Motor neuron (in vitro differentiated cells): ENCODE measurements at regions not wholly inside any gene's neighbourhood (a gene's known extent, or its start where the extent isn't known, plus 50 kb on each side); places are given as distances from the start of the nearest gene placed in this dataset.
"Not testable (repeated sequence)": the region's sequence is repeated elsewhere in the genome, so short reads cannot be mapped to it uniquely, and the experiment has no call there.

Experiments
- ATAC-seq, 8 experiments: fragments of 200-7000 bp; cut with Tn5 transposase; replicated peaks in 6 of 8; 2 replicates each; pipeline ENCODE4 v1.8.0; 2021; ENCODE audit warnings: mild to moderate bottlenecking in 8 of 8, moderate library complexity in 8 of 8
- H3K27ac ChIP-seq, 2 donors: fragments of 250-450 bp; sonication (Bioruptor Pico); 2 replicates each; pipeline ENCODE4 v1.9.0; 2021; ENCODE audit warnings: antibody characterized with exemption in 2 of 2, mild to moderate bottlenecking in 2 of 2, moderate library complexity in 1 of 2
- H3K4me1 ChIP-seq, 2 donors: fragments of 250-450 bp; sonication (Bioruptor Pico); replicated peaks in 1 of 2; 2 replicates each; pipeline ENCODE4 v1.6.1; 2021; ENCODE audit warnings: antibody characterized with exemption in 2 of 2, mild to moderate bottlenecking in 2 of 2, moderate library complexity in 1 of 2
- H3K4me3 ChIP-seq, 5 donors: fragments of 250-450 bp; sonication (Bioruptor Pico); 2 replicates each; pipeline ENCODE4 v1.9.0; 2021; ENCODE audit warnings: antibody characterized with exemption in 5 of 5, mild to moderate bottlenecking in 5 of 5, moderate library complexity in 4 of 5
- WGBS, 10 experiments: fragments of 450-650 bp; shearing (Covaris generic); methylation state at CpG; one replicate each; pipeline ENCODE4 v1.0.0; 2022; 5-methylcytosine and 5-hydroxymethylcytosine counted together
- in situ Hi-C, 9 experiments: fragments of 400-800 bp; cut with MboI; loops; one replicate each; pipeline ENCODE4 v1.15.0; 2021; ENCODE audit warnings: low sequenced_read_pairs in 9 of 9, low pct_unique_long_range_greater_than_20kb in 2 of 9; ENCODE audit not compliant: unreplicated experiment in 9 of 9

DNA sequence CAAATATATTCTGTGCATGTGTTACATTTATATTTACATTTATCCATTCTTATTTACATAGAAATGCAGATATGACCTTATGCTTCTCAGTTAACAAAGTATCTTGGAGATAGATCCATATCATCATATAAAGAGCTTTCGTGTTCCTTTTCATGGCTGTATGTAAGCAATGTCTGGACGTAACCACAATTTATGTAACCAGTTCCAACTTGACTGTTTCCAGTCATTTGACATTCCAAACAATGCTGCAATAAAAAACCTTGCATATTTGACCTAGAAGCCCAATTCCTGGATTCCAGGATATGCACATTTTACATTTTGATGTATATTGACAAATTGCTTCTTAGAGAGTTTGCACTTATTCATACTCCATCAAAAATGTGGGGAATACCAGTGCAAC lies 113.7 kb upstream of the F13A1 start:
- peak in 3 of 8 experiments; percentile 36 to 87 (median 63) for ATAC-seq
- Histone ChIP-seq H3K27ac (no peak overlapping the region), H3K4me3 (no peak overlapping the region), H3K4me1 (no peaks in the 10 kb centered on the region)
- in situ Hi-C loops = no loop called here
- 0 to 96% (median 70%) methylated on average over 1 to 2 of the region's 2 CpGs; no CpG with 5 or more reads in 2 of the 10 experiments for WGBS, 10 experiments

DNA sequence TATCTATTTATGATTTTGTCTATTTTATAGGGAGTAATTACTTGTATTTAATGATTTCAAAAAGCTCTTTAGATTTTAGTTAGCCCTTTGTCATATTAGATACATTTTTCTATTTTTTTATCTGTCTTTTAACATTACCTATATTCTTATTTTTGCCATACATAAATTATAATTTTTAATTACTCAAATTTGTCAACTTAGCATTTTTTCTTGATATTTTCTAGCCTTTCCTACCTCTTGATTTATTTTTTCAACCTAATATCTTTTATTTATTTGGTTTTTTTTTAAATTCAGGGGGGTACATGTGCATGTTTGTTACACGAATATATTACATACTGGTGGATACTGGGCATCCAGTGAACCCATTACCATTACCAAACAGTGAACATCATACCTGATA lies 114.3 kb upstream of the F13A1 start:
- Histone ChIP-seq H3K4me1 (no peaks in the 10 kb centered on the region), H3K27ac (no peak overlapping the region), H3K4me3 (no peak overlapping the region)
- WGBS, 10 experiments = 0 to 83% (median 71%) methylated on average over 1 of the region's 1 CpG; no CpG with 5 or more reads in 3 of the 10 experiments
- in situ Hi-C loops = no loop called here
- no peak for ATAC-seq

DNA sequence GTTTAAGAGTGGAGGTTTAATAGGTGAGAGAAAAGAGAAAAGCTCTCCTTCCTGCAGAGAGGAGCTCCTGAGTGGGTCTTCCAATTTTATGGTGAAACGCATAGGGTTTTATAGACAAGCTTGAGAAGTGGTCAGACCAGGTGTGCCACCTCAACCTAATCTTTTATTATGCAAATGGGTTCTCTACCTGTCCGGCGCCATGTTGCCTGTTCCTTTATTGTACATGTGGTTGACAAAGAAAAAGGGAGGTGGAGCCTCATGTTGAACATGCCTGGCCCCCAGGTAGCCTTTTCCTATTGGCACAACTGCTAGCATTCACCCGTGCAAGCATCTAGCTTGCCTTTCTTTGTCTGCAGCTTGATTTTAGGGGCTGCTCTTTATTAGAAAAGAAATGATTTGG lies 115.9 kb upstream of the F13A1 start:
- Histone ChIP-seq H3K27ac (no peak overlapping the region), H3K4me3 (no peak overlapping the region), H3K4me1 (no peaks in the 10 kb centered on the region)
- ATAC-seq = no peak
- WGBS, 10 experiments = 34 to 100% (median 87%) methylated on average over 1 to 3 of the region's 4 CpGs; no CpG with 5 or more reads in 5 of the 10 experiments
- in situ Hi-C loops = no loop called here

DNA sequence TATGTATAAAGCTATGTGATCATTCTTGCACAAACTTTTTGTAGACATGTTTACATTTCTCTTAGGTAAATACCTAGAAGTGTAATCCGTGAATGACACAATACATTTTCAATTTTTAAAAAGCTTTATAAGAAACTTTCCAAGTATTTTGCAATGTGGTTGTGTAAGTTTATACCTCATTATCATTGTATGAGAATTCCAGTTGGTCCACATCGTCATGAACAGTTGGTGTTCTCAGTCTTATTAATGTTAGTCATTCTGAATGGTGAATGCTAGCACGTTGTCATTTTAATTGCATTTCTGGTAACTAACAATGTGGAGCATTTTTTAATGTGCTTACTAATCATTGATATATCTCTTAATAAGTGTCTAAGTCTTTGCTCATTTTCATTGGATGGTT lies 116.5 kb upstream of the F13A1 start:
- Histone ChIP-seq H3K4me3 (no peak overlapping the region), H3K27ac (no peak overlapping the region), H3K4me1 (no peaks in the 10 kb centered on the region)
- in situ Hi-C loops = no loop called here
- no peak for ATAC-seq
- WGBS, 10 experiments = 0 to 68% (median 29%) methylated on average over 1 to 3 of the region's 3 CpGs; no CpG with 5 or more reads in 1 of the 10 experiments

DNA sequence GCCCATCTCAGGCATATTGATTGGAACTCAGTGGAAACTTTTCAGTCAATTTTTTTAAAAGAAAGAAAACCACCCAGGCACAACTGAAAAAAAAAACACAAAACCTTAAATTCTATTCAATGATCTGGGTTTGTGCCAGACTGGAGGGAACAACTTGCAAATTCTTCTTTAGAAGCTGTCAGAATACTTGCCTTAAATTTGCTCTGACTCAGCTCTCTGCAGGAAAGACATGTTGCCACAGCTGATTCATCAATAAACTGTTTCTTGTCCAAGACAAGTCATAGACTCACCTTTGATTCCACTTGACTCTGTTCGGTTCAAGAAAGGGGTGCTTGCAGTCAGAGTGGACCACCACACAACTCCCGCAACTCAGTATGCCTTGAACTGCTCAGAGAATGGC lies 117.8 kb upstream of the F13A1 start:
- WGBS, 10 experiments = 43 to 100% (median 67%) methylated on average over 1 to 2 of the region's 2 CpGs; no CpG with 5 or more reads in 3 of the 10 experiments
- no peak overlapping the region for H3K4me3 ChIP-seq
- ATAC-seq = no peak

DNA sequence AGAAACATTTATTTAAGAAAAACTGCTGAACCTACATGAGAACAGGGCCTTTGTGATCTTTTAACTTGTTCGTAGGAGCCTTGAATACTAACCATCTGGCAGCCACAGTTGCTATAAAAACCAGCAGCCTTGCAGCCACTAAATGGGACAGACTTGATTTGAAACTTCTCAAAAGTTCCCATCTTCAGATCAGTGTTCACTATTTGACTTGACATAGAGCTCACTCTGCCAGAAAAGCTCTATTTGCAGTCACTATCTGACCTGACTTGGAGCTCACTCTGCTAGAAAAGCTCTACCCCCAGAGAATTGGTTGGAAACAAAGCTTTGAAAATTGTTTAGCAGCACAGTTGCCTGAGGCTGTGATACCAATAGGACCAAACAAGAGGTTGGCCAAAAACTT lies 119.3 kb upstream of the F13A1 start:
- Histone ChIP-seq H3K4me3 (no peak overlapping the region), H3K4me1 (no peaks in the 10 kb centered on the region), H3K27ac (no peak overlapping the region)
- WGBS, 10 experiments = 0 to 50% (median 29%) methylated on average over 1 of the region's 1 CpG; no CpG with 5 or more reads in 3 of the 10 experiments
- in situ Hi-C loops = no loop called here
- no peak for ATAC-seq

More for the DNA sequence above, 117.8 kb upstream of the F13A1 start:
- H3K27ac ChIP-seq = no peak overlapping the region
- in situ Hi-C loops = no loop called here
- no peaks in the 10 kb centered on the region for H3K4me1 ChIP-seq

DNA sequence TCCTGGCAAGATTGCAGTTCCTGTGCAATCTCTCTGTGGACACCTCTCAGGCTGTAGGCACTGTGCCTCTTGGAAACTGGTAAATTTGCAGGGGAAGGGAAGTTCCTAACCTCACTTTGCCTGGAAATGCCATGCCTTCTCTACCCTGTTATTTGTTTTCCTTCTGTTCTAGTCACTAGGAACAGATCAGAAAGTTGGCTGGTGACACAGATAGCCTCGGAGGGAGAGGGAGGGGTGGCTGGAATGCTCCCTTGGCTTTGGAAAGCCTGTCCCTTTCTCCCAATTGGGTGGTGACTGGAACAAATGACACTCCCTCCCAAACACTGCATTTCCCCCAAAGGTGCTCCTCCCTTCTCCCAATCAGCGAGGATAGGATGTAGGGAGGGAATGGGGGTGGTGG lies 131.5 kb upstream of the F13A1 start:
- in situ Hi-C loops = no loop called here
- Histone ChIP-seq H3K4me1 (no peaks in the 10 kb centered on the region), H3K27ac (no peak overlapping the region), H3K4me3 (no peak overlapping the region)
- 0 to 60% (median 46%) methylated on average over 1 to 2 of the region's 2 CpGs; no CpG with 5 or more reads in 6 of the 10 experiments for WGBS, 10 experiments
- ATAC-seq = peak in 2 of 8 experiments; percentile 31 to 53

DNA sequence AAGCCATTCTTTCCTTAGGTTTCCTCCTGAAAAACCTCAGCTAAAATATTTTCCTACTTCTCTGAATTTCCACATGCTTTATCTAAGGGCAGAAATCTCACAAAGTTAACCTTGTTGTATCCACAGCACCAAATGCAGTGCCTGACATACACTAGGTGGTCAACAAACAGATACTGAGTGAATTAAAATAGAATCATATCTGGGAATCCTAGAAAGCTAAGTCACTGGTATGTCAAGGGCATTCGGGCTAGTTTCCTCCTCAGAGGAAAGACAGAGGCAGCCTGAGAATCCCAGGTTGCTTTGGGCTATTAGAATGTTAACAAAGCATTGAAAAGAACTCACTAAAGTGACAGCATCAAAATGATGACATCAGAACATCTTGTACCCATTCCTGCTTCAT lies 132.7 kb upstream of the F13A1 start:
- ATAC-seq = no peak
- 0 to 100% (median 76%) methylated on average over 1 of the region's 1 CpG; no CpG with 5 or more reads in 2 of the 10 experiments for WGBS, 10 experiments
- no peaks in the 10 kb centered on the region for H3K4me1 ChIP-seq
- H3K4me3 ChIP-seq = no peak overlapping the region
- H3K27ac ChIP-seq = no peak overlapping the region
- in situ Hi-C loops = no loop called here

DNA sequence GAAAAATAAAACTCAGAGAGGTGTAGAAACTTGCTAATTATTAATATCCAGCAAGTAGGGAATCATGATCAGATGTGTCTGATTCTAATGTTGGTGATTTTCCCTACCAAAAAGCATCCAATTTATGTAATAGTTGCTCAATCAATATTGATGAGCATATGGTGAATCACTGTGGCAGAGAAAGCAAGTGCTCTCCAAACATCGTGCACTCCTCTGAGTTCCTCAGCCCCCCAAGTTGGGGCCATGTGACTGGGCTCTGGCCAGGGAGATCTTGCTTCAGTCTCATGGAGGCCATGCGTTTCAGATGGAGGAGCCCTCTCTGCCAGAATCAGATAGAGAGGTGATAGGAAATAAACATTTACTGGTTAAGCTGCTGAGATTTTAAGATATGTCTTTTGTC lies 133.2 kb upstream of the LY86 start:
- no peak for ATAC-seq
- WGBS, 10 experiments = 0 to 93% (median 63%) methylated on average over 1 to 2 of the region's 2 CpGs; no CpG with 5 or more reads in 3 of the 10 experiments
- H3K4me3 ChIP-seq = no peak overlapping the region
- in situ Hi-C loops = no loop called here
- H3K4me1 ChIP-seq = no peaks in the 10 kb centered on the region
- H3K27ac ChIP-seq = no peak overlapping the region

DNA sequence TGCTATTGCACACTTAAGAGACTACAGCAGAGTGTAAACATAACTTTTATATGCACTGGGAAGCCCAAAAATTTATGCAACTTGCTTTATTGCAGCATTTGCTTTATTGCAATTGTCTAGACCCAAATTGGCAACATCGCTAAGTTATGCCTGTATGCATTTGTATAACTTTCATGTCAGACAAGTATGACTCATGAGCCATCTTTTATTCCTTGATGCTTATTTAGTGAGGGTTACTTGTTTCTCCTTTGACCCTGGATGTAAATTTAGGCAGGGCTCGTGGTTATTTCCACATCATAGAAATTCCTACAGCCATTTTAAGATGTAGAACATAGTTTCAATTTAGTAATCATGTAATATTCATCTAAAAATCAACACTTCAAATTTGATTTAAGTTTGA lies 130.3 kb upstream of the LY86 start:
- no peak overlapping the region for H3K4me3 ChIP-seq
- WGBS, 10 experiments = 0 to 100% (median 6%) methylated on average over 1 to 2 of the region's 2 CpGs; no CpG with 5 or more reads in 1 of the 10 experiments
- peak in 1 of 8 experiments; percentile 43 for ATAC-seq
- no peaks in the 10 kb centered on the region for H3K4me1 ChIP-seq
- H3K27ac ChIP-seq = no peak overlapping the region
- in situ Hi-C loops = no loop called here

DNA sequence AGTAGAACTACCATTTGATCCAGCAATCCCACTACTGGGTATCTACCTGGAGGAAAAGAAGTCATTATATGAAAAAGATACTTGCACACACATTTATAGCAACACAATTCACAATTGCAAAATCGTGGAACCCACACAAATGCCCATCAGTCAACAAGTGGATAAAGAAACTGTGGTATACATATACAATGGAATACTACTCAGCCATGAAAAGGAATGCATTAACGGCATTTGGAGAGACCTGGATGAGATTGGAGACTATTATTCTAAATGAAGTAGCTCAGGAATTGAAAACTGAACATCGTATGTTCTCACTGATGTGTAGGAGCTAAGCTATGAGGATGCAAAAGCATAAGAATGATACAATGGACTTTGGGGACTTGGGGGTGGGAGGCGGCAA lies 128.6 kb upstream of the LY86 start:
- H3K4me3 ChIP-seq, H3K4me1 ChIP-seq, H3K27ac ChIP-seq, ATAC-seq, in situ Hi-C loops: not testable (repeated sequence)
- 15 to 100% (median 55%) methylated on average over 2 to 4 of the region's 4 CpGs for WGBS, 10 experiments

DNA sequence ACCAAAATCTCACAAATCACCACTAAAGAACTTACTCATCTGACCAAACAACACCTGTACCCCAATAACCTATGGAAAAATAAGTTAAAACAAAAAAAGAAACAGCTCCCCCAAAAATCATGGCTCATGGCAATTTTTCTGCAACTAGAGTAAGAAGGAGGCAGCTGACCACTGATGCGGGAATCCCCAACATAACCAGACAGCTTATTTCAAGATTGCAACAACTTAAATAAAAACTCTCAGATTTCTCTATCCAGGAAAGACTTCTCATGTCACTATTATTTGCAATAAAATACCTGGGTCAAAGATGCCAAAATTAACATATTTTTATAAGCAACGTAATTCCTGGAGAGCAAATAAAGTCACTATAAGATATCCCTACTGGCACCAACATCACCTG lies 128.1 kb upstream of the LY86 start:
- ATAC-seq = no peak
- Histone ChIP-seq H3K4me3 (no peak overlapping the region), H3K4me1 (no peaks in the 10 kb centered on the region), H3K27ac (no peak overlapping the region)
- in situ Hi-C loops = no loop called here
- WGBS, 10 experiments = 14 to 100% (median 84%) methylated on average over 1 to 2 of the region's 2 CpGs

DNA sequence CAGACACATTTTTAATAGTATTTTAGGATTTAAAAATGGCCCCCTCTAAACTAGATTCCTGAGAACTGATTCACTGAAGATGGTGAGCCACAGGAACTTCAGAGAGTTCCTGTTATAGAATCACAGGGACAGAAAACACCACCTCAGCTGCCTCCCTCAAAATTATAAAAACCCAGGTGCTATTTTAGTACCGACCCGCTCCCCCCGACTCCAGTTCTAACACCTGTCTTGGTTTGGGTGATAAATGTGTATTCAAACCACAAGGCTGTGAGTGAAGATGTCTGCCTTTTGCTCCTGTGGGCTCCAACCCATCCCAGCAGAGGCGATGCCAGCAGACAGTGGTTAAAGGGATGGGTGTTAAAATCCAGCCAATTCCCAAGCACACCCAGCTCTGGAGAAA lies 127.4 kb upstream of the LY86 start:
- WGBS, 10 experiments = 13 to 100% (median 56%) methylated on average over 3 to 4 of the region's 4 CpGs; no CpG with 5 or more reads in 6 of the 10 experiments
- in situ Hi-C loops = no loop called here
- H3K4me3 ChIP-seq = no peak overlapping the region
- no peaks in the 10 kb centered on the region for H3K4me1 ChIP-seq
- no peak for ATAC-seq
- no peak overlapping the region for H3K27ac ChIP-seq

DNA sequence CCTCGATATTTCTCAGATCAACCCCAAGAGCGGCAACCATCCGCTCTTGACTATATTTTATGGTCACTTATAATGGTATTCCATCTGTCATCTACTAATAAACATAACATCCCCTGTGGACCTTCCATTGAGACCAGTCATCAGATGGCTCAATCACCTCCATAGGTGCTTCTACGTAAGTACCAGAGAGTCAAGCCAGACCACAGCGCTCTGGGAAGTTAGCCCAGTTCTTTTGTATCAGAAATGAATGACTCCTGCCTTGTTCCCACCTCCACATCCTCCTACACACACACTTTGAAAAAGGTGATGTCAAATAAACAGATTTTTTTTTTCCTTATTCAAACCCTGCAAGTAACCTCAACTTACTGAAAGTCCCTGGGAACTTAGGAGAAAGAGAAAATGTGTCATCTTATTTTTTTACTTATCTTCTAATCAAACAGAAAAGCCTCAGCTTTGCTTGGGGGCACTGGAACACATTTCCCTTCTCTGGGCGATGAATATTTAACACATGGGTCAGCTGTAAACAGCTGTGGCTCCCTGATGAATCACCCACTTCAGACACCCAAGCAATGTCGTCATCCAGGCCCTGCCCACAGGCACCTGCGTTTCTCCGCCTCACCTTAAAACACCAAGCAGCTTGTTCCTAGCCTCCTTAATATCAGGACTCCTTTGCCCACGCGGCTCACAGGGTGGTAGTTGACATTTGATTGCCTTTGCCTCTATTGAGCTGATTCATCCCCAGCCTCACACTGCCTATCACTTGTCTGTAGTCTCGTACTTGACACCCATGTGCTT lies 121.4 kb upstream of the LY86 start:
- Histone ChIP-seq H3K27ac (no peak overlapping the region), H3K4me3 (no peak overlapping the region), H3K4me1 (no peaks in the 10 kb centered on the region)
- 0 to 87% (median 77%) methylated on average over 1 to 10 of the region's 12 CpGs for WGBS, 10 experiments
- peak in 7 of 8 experiments; percentile 52 to 97 (median 72) for ATAC-seq
- in situ Hi-C loops = no loop called here
